Stomach (tissue), 4 donors: ENCODE measurements at regions not wholly inside any gene's neighbourhood (a gene's known extent, or its start where the extent isn't known, plus 50 kb on each side); places are given as distances from the start of the nearest gene placed in this dataset.
"Not testable (repeated sequence)": the region's sequence is repeated elsewhere in the genome, so short reads cannot be mapped to it uniquely, and the experiment has no call there.

Source experiments
- CTCF ChIP-seq, 7 experiments: fragments of 450-650 bp in 4 of 7; fragments of 200-600 bp in 3 of 7; sonication (generic) in 3 of 7; IDR thresholded peaks; one replicate each; pipeline ENCODE4 v1.5.1; 2016 to 2019; ENCODE audit warnings: antibody characterized with exemption in 7 of 7, control low read depth in 2 of 7, mild to moderate bottlenecking in 1 of 7
- POLR2AphosphoS5 ChIP-seq, 3 donors: sonication (generic); formaldehyde crosslinking; IDR thresholded peaks; one replicate each; pipeline ENCODE4 v1.6.1; 2016; ENCODE audit warnings: antibody characterized with exemption in 3 of 3

GRCh38 chr7:119886525-119886924 lies 386.4 kb upstream of the KCND2 start:
- not testable (repeated sequence) for TF ChIP-seq POLR2AphosphoS5, CTCF (IDR thresholded peaks at IDR 0.05)
